SK-N-SH treated with all-trans-retinoic acid at 6 μM for 48 hours (cell line): ENCODE measurements at regions not wholly inside any gene's neighbourhood (a gene's known extent, or its start where the extent isn't known, plus 50 kb on each side); places are given as distances from the start of the nearest gene placed in this dataset.

Source experiments
- ATAC-seq: fragments of 200-7000 bp; cut with Tn5 transposase; 3 replicates; pipeline ENCODE4 v1.9.1; 2020; ENCODE audit warnings: mild to moderate bottlenecking, moderate library complexity
- ARNTL ChIP-seq: fragments of 450-650 bp; formaldehyde crosslinking; IDR thresholded peaks from 2 replicates; pipeline ENCODE4 v1.5.0; 2020; ENCODE audit warnings: low read depth, mild to moderate bottlenecking, moderate library complexity, borderline replicate concordance
- BACH2 ChIP-seq: fragments of 250-450 bp; sonication (Bioruptor Pico); IDR thresholded peaks from 2 replicates; pipeline ENCODE4 v1.9.0; 2021; ENCODE audit warnings: mild to moderate bottlenecking, borderline replicate concordance
- CSDC2 ChIP-seq: fragments of 250-450 bp; sonication (Bioruptor Pico); IDR thresholded peaks from 2 replicates; pipeline ENCODE4 v1.5.0; 2020; ENCODE audit warnings: mild to moderate bottlenecking, moderate library complexity
- ESRRG ChIP-seq: fragments of 250-450 bp; sonication (Bioruptor Pico); IDR thresholded peaks from 2 replicates; pipeline ENCODE4 v1.6.1; 2021; ENCODE audit warnings: mild to moderate bottlenecking
- GLIS3 ChIP-seq: fragments of 250-450 bp; sonication (Bioruptor Pico); IDR thresholded peaks from 2 replicates; pipeline ENCODE4 v1.5.0; 2020; ENCODE audit warnings: mild to moderate bottlenecking, moderate library complexity
- OSR1 ChIP-seq: fragments of 250-450 bp; sonication (Bioruptor Pico); IDR thresholded peaks from 2 replicates; pipeline ENCODE4 v1.8.0; 2022; ENCODE audit warnings: moderate library complexity, mild to moderate bottlenecking, inconsistent platforms
- PPARA ChIP-seq: fragments of 250-450 bp; sonication (Bioruptor Pico); IDR thresholded peaks from 2 replicates; pipeline ENCODE4 v1.5.0; 2020; ENCODE audit warnings: mild to moderate bottlenecking, borderline replicate concordance
- SNAI2 ChIP-seq: fragments of 250-450 bp; sonication (Bioruptor Pico); IDR thresholded peaks from 2 replicates; pipeline ENCODE4 v1.5.0; 2020; ENCODE audit warnings: mild to moderate bottlenecking, moderate library complexity
- TCF4 ChIP-seq: fragments of 250-450 bp; sonication (Bioruptor Pico); IDR thresholded peaks from 2 replicates; pipeline ENCODE4 v1.8.0; 2021; ENCODE audit warnings: mild to moderate bottlenecking, moderate library complexity, borderline replicate concordance
- TOX ChIP-seq: fragments of 250-450 bp; sonication (Bioruptor Pico); IDR thresholded peaks from 2 replicates; pipeline ENCODE4 v1.8.0; 2021; ENCODE audit warnings: mild to moderate bottlenecking, moderate library complexity, borderline replicate concordance
- TSHZ2 ChIP-seq: fragments of 250-450 bp; sonication (Bioruptor Pico); IDR thresholded peaks from 2 replicates; pipeline ENCODE4 v1.5.0; 2020; ENCODE audit warnings: mild to moderate bottlenecking, moderate library complexity
- ZC3H10 ChIP-seq: fragments of 250-450 bp; sonication (Bioruptor Pico); IDR thresholded peaks from 2 replicates; pipeline ENCODE4 v1.5.1; 2021; ENCODE audit warnings: mild to moderate bottlenecking, moderate library complexity
- ZFP3 ChIP-seq: fragments of 250-450 bp; sonication (Bioruptor Pico); IDR thresholded peaks from 2 replicates; pipeline ENCODE4 v1.5.0; 2020; ENCODE audit warnings: mild to moderate bottlenecking, moderate library complexity
- ZFP30 ChIP-seq: fragments of 450-650 bp; formaldehyde crosslinking; IDR thresholded peaks from 2 replicates; pipeline ENCODE4 v1.5.0; 2022; ENCODE audit warnings: mild to moderate bottlenecking, moderate library complexity
- ZNF70 ChIP-seq: fragments of 450-650 bp; formaldehyde crosslinking; IDR thresholded peaks from 2 replicates; pipeline ENCODE4 v1.5.0; 2020; ENCODE audit warnings: mild to moderate bottlenecking, moderate library complexity
- ZNF8 ChIP-seq: fragments of 450-650 bp; formaldehyde crosslinking; IDR thresholded peaks from 2 replicates; pipeline ENCODE4 v1.5.0; 2020; ENCODE audit warnings: mild to moderate bottlenecking, moderate library complexity
- TF ChIP-seq, protein P1 (sequence below): fragments of 250-450 bp; sonication (Bioruptor Pico); IDR thresholded peaks from 2 replicates; pipeline ENCODE4 v1.5.1; 2021; ENCODE audit warnings: mild to moderate bottlenecking, moderate library complexity
- TF ChIP-seq, protein P2 (sequence below): fragments of 250-450 bp; sonication (Bioruptor Pico); IDR thresholded peaks from 2 replicates; pipeline ENCODE4 v1.8.0; 2020; ENCODE audit warnings: mild to moderate bottlenecking, moderate library complexity, borderline replicate concordance
- TF ChIP-seq, protein P3 (sequence below): fragments of 250-450 bp; sonication (Bioruptor Pico); IDR thresholded peaks from 2 replicates; pipeline ENCODE4 v1.8.0; 2021; ENCODE audit warnings: low read depth, mild to moderate bottlenecking, moderate library complexity, borderline replicate concordance
- TF ChIP-seq, protein P4 (sequence below): fragments of 250-450 bp; sonication (Bioruptor Pico); IDR thresholded peaks from 2 replicates; pipeline ENCODE4 v1.5.1; 2020; ENCODE audit warnings: low read depth, mild to moderate bottlenecking, moderate library complexity

- no peak for ATAC-seq
- TF ChIP-seq SNAI2 (no peak), ZNF70 (CRISPR knock-in tag) (no peak), ZFP3 (no peak), BACH2 (CRISPR knock-in tag) (no peak), PPARA (CRISPR knock-in tag) (no peak), GLIS3 (CRISPR knock-in tag) (no peak), ZC3H10 (no peak), CSDC2 (CRISPR knock-in tag) (no peak), ZNF8 (no peak), ESRRG (CRISPR knock-in tag) (no peak), OSR1 (CRISPR knock-in tag) (no peak), ARNTL (no peak), TCF4 (CRISPR knock-in tag) (no peak)
- TF ChIP-seq, protein P1, sequence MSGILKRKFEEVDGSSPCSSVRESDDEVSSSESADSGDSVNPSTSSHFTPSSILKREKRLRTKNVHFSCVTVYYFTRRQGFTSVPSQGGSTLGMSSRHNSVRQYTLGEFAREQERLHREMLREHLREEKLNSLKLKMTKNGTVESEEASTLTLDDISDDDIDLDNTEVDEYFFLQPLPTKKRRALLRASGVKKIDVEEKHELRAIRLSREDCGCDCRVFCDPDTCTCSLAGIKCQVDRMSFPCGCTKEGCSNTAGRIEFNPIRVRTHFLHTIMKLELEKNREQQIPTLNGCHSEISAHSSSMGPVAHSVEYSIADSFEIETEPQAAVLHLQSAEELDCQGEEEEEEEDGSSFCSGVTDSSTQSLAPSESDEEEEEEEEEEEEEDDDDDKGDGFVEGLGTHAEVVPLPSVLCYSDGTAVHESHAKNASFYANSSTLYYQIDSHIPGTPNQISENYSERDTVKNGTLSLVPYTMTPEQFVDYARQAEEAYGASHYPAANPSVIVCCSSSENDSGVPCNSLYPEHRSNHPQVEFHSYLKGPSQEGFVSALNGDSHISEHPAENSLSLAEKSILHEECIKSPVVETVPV (CRISPR knock-in tag) = no peak
- TF ChIP-seq, protein P2, sequence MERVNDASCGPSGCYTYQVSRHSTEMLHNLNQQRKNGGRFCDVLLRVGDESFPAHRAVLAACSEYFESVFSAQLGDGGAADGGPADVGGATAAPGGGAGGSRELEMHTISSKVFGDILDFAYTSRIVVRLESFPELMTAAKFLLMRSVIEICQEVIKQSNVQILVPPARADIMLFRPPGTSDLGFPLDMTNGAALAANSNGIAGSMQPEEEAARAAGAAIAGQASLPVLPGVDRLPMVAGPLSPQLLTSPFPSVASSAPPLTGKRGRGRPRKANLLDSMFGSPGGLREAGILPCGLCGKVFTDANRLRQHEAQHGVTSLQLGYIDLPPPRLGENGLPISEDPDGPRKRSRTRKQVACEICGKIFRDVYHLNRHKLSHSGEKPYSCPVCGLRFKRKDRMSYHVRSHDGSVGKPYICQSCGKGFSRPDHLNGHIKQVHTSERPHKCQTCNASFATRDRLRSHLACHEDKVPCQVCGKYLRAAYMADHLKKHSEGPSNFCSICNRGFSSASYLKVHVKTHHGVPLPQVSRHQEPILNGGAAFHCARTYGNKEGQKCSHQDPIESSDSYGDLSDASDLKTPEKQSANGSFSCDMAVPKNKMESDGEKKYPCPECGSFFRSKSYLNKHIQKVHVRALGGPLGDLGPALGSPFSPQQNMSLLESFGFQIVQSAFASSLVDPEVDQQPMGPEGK = no peak
- TF ChIP-seq, protein P3, sequence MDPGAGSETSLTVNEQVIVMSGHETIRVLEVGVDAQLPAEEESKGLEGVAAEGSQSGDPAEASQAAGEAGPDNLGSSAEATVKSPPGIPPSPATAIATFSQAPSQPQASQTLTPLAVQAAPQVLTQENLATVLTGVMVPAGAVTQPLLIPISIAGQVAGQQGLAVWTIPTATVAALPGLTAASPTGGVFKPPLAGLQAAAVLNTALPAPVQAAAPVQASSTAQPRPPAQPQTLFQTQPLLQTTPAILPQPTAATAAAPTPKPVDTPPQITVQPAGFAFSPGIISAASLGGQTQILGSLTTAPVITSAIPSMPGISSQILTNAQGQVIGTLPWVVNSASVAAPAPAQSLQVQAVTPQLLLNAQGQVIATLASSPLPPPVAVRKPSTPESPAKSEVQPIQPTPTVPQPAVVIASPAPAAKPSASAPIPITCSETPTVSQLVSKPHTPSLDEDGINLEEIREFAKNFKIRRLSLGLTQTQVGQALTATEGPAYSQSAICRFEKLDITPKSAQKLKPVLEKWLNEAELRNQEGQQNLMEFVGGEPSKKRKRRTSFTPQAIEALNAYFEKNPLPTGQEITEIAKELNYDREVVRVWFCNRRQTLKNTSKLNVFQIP = no peak
- TF ChIP-seq, protein P4, sequence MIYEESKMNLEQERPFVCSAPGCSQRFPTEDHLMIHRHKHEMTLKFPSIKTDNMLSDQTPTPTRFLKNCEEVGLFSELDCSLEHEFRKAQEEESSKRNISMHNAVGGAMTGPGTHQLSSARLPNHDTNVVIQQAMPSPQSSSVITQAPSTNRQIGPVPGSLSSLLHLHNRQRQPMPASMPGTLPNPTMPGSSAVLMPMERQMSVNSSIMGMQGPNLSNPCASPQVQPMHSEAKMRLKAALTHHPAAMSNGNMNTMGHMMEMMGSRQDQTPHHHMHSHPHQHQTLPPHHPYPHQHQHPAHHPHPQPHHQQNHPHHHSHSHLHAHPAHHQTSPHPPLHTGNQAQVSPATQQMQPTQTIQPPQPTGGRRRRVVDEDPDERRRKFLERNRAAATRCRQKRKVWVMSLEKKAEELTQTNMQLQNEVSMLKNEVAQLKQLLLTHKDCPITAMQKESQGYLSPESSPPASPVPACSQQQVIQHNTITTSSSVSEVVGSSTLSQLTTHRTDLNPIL (CRISPR knock-in tag) = no peak
These were observed 137.0 kb upstream of the HEY2 start for GRCh38 chr6:125612345-125612846.

DNA sequence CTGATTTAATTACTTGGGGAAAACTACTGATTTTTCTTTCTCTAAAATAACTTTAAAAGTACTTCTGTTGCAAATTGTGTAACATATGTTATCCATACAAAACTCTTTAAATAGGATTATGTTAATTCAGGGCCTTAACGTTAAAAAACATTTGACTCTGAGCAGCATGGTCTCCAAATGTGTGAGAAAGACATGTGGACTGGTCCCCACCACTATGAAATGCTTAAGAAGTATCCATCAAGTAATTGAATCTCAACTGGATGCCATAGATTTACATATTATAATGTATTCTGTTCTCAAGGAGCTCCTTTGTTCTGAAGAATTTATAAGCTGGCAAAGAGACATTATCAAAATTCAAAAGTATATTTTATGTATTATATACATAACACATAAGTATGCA lies 130.8 kb upstream of the HEY2 start:
- no peak for ATAC-seq

More for the DNA sequence above, 130.8 kb upstream of the HEY2 start:
- TF ChIP-seq CSDC2 (CRISPR knock-in tag) = no peak
- TF ChIP-seq ZFP3 = no peak
- TF ChIP-seq ZNF8 = no peak
- no peak for TF ChIP-seq SNAI2
- no peak for TF ChIP-seq TSHZ2 (CRISPR knock-in tag)
- TF ChIP-seq, protein P1 (CRISPR knock-in tag) = no peak
- no peak for TF ChIP-seq ZFP30
- TF ChIP-seq, protein P3 = no peak
- no peak for TF ChIP-seq TCF4 (CRISPR knock-in tag)
- no peak for TF ChIP-seq OSR1 (CRISPR knock-in tag)
- TF ChIP-seq TOX = no peak
- TF ChIP-seq BACH2 (CRISPR knock-in tag) = no peak
- no peak for TF ChIP-seq ARNTL
